Activated CD8-positive, alpha-beta memory T cell treated with anti-CD3 and anti-CD28 coated beads, Interleukin-2, amount 50 U/mL, for 1 hour (primary cell): ENCODE measurements at regions not wholly inside any gene's neighbourhood (a gene's known extent, or its start where the extent isn't known, plus 50 kb on each side); places are given as distances from the start of the nearest gene placed in this dataset.

Experiments used
- DNase-seq: peaks from one replicate; pipeline ENCODE4 v3.0.0-alpha.2; 2020; ENCODE audit errors: extremely low read depth

GRCh38 chr1:56222914-56223540 lies 356.3 kb downstream of the PLPP3 start:
- no peak for DNase-seq

GRCh38 chr1:56220021-56220420 lies 359.3 kb downstream of the PLPP3 start:
- no peak for DNase-seq

- no peak for DNase-seq
Observed at GRCh38 chr1:56218023-56218422, 361.3 kb downstream of the PLPP3 start.

- DNase-seq: no peak
Observed at GRCh38 chr1:56216218-56216617, 363.1 kb downstream of the PLPP3 start.

- DNase-seq: no peak
Observed at GRCh38 chr1:56215771-56216170, 363.6 kb downstream of the PLPP3 start.

- no peak for DNase-seq
Observed at GRCh38 chr1:56215086-56215485, 364.3 kb downstream of the PLPP3 start.

- DNase-seq: no peak
Observed at GRCh38 chr1:56213068-56213467, 366.3 kb downstream of the PLPP3 start.

GRCh38 chr1:56212143-56212542 lies 367.2 kb downstream of the PLPP3 start:
- DNase-seq: no peak

GRCh38 chr1:56206391-56206790 lies 373.0 kb downstream of the PLPP3 start:
- DNase-seq: no peak

GRCh38 chr1:56204206-56204605 lies 375.2 kb downstream of the PLPP3 start:
- no peak for DNase-seq

- no peak for DNase-seq
Observed at GRCh38 chr1:56202796-56203492, 376.4 kb downstream of the PLPP3 start.

GRCh38 chr1:56202186-56202585 lies 377.2 kb downstream of the PLPP3 start:
- DNase-seq: no peak

GRCh38 chr1:56200896-56201295 lies 378.5 kb downstream of the PLPP3 start:
- no peak for DNase-seq

- DNase-seq: no peak
Observed at GRCh38 chr1:56200442-56200841, 378.9 kb downstream of the PLPP3 start.

- no peak for DNase-seq
Observed at GRCh38 chr1:56199956-56200355, 379.4 kb downstream of the PLPP3 start.

- no peak for DNase-seq
Observed at GRCh38 chr1:56199061-56199460, 380.3 kb downstream of the PLPP3 start.

GRCh38 chr1:56197946-56198345 lies 381.4 kb downstream of the PLPP3 start:
- no peak for DNase-seq

GRCh38 chr1:56196839-56197238 lies 382.5 kb downstream of the PLPP3 start:
- DNase-seq: no peak

GRCh38 chr1:56194701-56195300 lies 384.6 kb downstream of the PLPP3 start:
- no peak for DNase-seq

GRCh38 chr1:56193656-56194055 lies 385.7 kb downstream of the PLPP3 start:
- DNase-seq: no peak

GRCh38 chr1:56191369-56191768 lies 388.0 kb downstream of the PLPP3 start:
- DNase-seq: no peak

- no peak for DNase-seq
Observed at GRCh38 chr1:56190806-56191365, 388.5 kb downstream of the PLPP3 start.
